ENCODE measurements at regions not wholly inside any gene's neighbourhood (a gene's known extent, or its start where the extent isn't known, plus 50 kb on each side); places are given as distances from the start of the nearest gene placed in this dataset.

DNA sequence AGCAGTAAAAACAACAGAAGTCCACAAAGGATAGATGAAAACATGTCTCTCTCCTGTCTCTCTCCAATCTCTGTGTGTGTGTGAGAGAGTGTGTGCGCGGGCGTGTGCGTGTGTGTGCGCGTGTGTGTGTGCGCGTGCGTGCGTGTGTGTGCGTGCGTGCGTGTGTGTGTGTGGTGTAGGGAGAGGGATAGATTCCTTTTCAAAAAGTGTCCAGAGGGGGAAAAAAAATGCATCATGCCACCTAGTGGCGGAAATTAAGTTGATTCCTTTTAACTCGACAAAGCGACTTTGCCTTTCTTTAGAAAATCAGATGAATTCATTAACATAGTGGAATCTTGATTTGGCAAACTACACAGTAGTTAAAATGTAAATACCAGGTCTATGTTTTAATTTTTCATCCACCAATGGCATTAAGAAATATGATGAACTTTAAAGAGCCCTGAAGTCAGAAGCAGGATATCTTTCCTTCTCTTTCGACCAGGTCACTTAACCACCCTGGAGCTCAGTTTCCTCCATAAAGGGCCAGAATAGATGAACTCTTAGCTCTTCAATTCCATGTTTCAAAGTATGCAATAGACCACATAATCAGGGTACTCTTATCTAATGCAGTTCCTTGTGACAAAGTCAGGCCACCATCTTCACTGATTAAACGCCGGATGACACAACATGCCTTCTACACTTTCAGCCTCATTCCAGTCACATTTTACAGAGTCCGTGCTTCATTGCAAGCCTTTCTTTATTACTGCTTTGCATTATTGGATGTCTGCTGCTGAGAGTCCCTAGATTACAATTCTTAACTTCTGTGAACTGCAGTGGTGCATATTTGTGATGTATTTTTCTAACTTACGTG is 162.8 kb downstream of the FBXO8 start:
- Mint-ChIP-seq H3K4me1 (peaks cover 0 to 5% (median 2%) of the 10 kb centered on the region in 4 donors), H3K36me3 (no peaks in the 10 kb centered on the region), H3K9me3 (peaks cover 0 to 2% (median 0%) of the 10 kb centered on the region in 7 donors), H3K4me3 (no peak overlapping the region), H3K27me3 (peaks cover 20% of the 10 kb centered on the region), H3K27ac (no peak overlapping the region)
- Histone ChIP-seq H3K9me3 (ENCODE audit: control insufficient read depth in 2 of 2, low read length in 2 of 2) (no peaks in the 10 kb centered on the region), H3K27me3 (ENCODE audit: control insufficient read depth, insufficient read depth, low read length) (peaks cover 7% of the 10 kb centered on the region), H3K27ac (ENCODE audit: insufficient read depth, low read length, poor library complexity, severe bottlenecking) (no peak overlapping the region), H3K36me3 (ENCODE audit: control insufficient read depth, insufficient read depth, low read length) (no peaks in the 10 kb centered on the region), H3K4me3 (ENCODE audit: low read depth, low read length) (no peak overlapping the region), H3K4me1 (ENCODE audit: control insufficient read depth, insufficient read depth, low read length, poor library complexity, severe bottlenecking) (no peaks in the 10 kb centered on the region)
- DNase-seq = peak in 1 of 3 donors; percentile 40
- no peak for ATAC-seq (ENCODE audit: low read depth in 2 of 2)

DNA sequence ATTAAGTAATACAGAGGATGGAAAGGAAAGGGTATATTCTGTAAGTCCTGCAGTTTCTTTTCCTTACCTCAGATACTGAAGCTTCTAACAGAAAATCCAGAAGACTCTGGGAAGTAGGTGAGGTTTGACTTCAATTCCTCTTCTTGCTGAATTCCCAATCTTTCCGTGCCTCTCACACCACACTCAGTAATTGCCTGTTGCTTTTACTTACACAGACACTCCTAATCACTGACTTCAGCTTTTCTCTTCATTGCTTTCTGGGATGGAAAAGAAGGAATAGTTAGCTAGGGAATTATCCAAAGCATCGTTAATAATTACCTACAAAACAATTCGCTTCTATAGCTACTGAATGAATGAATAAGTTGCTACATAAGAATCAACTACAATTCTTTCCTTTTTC is 163.6 kb downstream of the FBXO8 start:
- Histone ChIP-seq H3K27ac (ENCODE audit: insufficient read depth, low read length, poor library complexity, severe bottlenecking) (no peak overlapping the region), H3K27me3 (ENCODE audit: control insufficient read depth, insufficient read depth, low read length) (peaks cover 7% of the 10 kb centered on the region), H3K4me1 (ENCODE audit: control insufficient read depth, insufficient read depth, low read length, poor library complexity, severe bottlenecking) (no peaks in the 10 kb centered on the region), H3K9me3 (ENCODE audit: control insufficient read depth in 2 of 2, low read length in 2 of 2) (no peaks in the 10 kb centered on the region), H3K4me3 (ENCODE audit: low read depth, low read length) (no peak overlapping the region), H3K36me3 (ENCODE audit: control insufficient read depth, insufficient read depth, low read length) (no peaks in the 10 kb centered on the region)
- ATAC-seq (ENCODE audit: low read depth in 2 of 2) (no peak), DNase-seq (no peak)
- H3K27ac Mint-ChIP-seq = no peak overlapping the region
- H3K27me3 Mint-ChIP-seq = peaks cover 14% of the 10 kb centered on the region
- H3K36me3 Mint-ChIP-seq = no peaks in the 10 kb centered on the region
- H3K4me1 Mint-ChIP-seq = peaks cover 0 to 5% (median 2%) of the 10 kb centered on the region in 4 donors
- peaks cover 0 to 2% (median 0%) of the 10 kb centered on the region in 7 donors for H3K9me3 Mint-ChIP-seq
- H3K4me3 Mint-ChIP-seq = no peak overlapping the region

DNA sequence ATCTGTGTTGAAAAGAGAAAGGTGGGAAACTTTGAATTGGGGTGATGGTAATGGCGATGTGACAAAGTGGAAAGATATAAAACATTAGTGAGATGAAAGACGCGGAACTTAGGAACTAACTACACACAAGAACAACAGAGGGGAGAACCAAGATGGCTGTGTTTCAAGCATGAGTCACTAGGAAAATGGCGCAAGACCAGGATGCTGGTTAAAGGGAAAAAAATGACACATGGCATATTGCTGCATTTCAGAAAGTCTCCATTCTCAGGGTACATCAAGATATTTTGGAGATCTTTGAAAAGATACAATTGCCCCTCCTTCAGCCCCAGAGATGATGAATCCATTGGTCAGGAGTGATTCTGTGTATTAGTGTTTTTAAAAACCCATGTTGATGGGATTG is 164.4 kb downstream of the FBXO8 start:
- H3K27me3 Mint-ChIP-seq = peaks cover 12% of the 10 kb centered on the region
- H3K9me3 ChIP-seq (ENCODE audit: control insufficient read depth in 2 of 2, low read length in 2 of 2) = no peaks in the 10 kb centered on the region
- ATAC-seq (ENCODE audit: low read depth in 2 of 2) (no peak), DNase-seq (no peak)
- no peaks in the 10 kb centered on the region for H3K36me3 Mint-ChIP-seq
- H3K27ac ChIP-seq (ENCODE audit: insufficient read depth, low read length, poor library complexity, severe bottlenecking) = no peak overlapping the region
- no peak overlapping the region for H3K4me3 Mint-ChIP-seq
- peak overlapping the region in 1 of 3 donors; percentile 15 for H3K27ac Mint-ChIP-seq
- H3K4me3 ChIP-seq (ENCODE audit: low read depth, low read length) = no peak overlapping the region
- no peaks in the 10 kb centered on the region for H3K36me3 ChIP-seq (ENCODE audit: control insufficient read depth, insufficient read depth, low read length)
- H3K4me1 Mint-ChIP-seq = peaks cover 0 to 5% (median 2%) of the 10 kb centered on the region in 4 donors
- H3K27me3 ChIP-seq (ENCODE audit: control insufficient read depth, insufficient read depth, low read length) = peaks cover 7% of the 10 kb centered on the region
- no peaks in the 10 kb centered on the region for H3K4me1 ChIP-seq (ENCODE audit: control insufficient read depth, insufficient read depth, low read length, poor library complexity, severe bottlenecking)
- peaks cover 0 to 2% (median 0%) of the 10 kb centered on the region in 7 donors for H3K9me3 Mint-ChIP-seq

DNA sequence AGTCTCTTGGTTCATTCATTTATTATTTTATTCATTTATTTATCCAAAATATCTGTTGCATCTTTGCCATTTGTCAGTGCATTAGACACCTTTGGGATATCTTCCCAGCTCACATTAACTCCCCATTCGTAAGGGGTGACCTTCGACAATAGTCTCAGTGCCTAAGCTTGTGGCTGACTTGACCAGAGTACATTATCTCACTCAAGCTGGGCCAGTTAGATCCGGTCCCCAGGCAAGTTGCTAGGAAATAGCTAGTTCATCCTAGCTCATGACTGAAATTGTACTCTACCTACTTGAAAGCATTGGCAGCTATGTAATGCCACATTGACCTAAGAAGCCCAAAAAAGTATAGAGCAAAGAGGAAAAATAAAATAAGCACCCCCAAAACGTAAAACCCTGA is 165.3 kb downstream of the FBXO8 start:
- no peak overlapping the region for H3K4me3 ChIP-seq (ENCODE audit: low read depth, low read length)
- H3K9me3 Mint-ChIP-seq = peaks cover 0 to 2% (median 0%) of the 10 kb centered on the region in 7 donors
- no peaks in the 10 kb centered on the region for H3K4me1 ChIP-seq (ENCODE audit: control insufficient read depth, insufficient read depth, low read length, poor library complexity, severe bottlenecking)
- peaks cover 7% of the 10 kb centered on the region for H3K27me3 ChIP-seq (ENCODE audit: control insufficient read depth, insufficient read depth, low read length)
- H3K4me1 Mint-ChIP-seq = peaks cover 0 to 5% (median 2%) of the 10 kb centered on the region in 4 donors
- DNase-seq (no peak), ATAC-seq (ENCODE audit: low read depth in 2 of 2) (no peak)
- H3K27me3 Mint-ChIP-seq = peaks cover 12% of the 10 kb centered on the region
- H3K36me3 ChIP-seq (ENCODE audit: control insufficient read depth, insufficient read depth, low read length) = no peaks in the 10 kb centered on the region
- H3K4me3 Mint-ChIP-seq = no peak overlapping the region
- no peak overlapping the region for H3K27ac ChIP-seq (ENCODE audit: insufficient read depth, low read length, poor library complexity, severe bottlenecking)
- H3K36me3 Mint-ChIP-seq = no peaks in the 10 kb centered on the region
- H3K27ac Mint-ChIP-seq = no peak overlapping the region
- no peaks in the 10 kb centered on the region for H3K9me3 ChIP-seq (ENCODE audit: control insufficient read depth in 2 of 2, low read length in 2 of 2)

DNA sequence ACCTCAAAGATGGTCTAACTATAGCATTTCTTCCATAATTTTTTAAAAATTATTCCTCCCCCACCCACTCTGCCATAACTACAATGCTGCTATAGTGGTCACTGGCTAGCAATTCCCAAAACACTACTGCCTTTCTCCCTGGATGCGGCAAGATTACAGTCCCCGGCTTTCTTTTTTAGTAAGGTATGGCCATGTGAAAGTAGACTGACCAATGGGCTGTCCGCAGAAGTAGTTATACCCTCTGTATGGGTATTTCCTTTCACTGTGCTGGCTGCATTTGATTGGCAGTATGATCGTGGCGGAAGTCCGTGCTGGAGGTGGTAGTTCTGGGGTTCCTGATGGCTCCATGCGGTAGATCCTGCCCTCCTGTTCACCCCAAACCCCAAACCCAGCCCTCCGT is 166.0 kb downstream of the FBXO8 start:
- no peak overlapping the region for H3K4me3 Mint-ChIP-seq
- no peak for ATAC-seq (ENCODE audit: low read depth in 2 of 2)
- Histone ChIP-seq H3K4me1 (ENCODE audit: control insufficient read depth, insufficient read depth, low read length, poor library complexity, severe bottlenecking) (no peaks in the 10 kb centered on the region), H3K27ac (ENCODE audit: insufficient read depth, low read length, poor library complexity, severe bottlenecking) (no peak overlapping the region), H3K36me3 (ENCODE audit: control insufficient read depth, insufficient read depth, low read length) (no peaks in the 10 kb centered on the region), H3K9me3 (ENCODE audit: control insufficient read depth in 2 of 2, low read length in 2 of 2) (no peaks in the 10 kb centered on the region), H3K27me3 (ENCODE audit: control insufficient read depth, insufficient read depth, low read length) (peaks cover 7% of the 10 kb centered on the region), H3K4me3 (ENCODE audit: low read depth, low read length) (no peak overlapping the region)
- DNase-seq = no peak
- peaks cover 0 to 2% (median 0%) of the 10 kb centered on the region in 7 donors for H3K9me3 Mint-ChIP-seq
- no peak overlapping the region for H3K27ac Mint-ChIP-seq
- H3K27me3 Mint-ChIP-seq = peaks cover 12% of the 10 kb centered on the region
- no peaks in the 10 kb centered on the region for H3K36me3 Mint-ChIP-seq
- peaks cover 0 to 5% (median 2%) of the 10 kb centered on the region in 4 donors for H3K4me1 Mint-ChIP-seq

DNA sequence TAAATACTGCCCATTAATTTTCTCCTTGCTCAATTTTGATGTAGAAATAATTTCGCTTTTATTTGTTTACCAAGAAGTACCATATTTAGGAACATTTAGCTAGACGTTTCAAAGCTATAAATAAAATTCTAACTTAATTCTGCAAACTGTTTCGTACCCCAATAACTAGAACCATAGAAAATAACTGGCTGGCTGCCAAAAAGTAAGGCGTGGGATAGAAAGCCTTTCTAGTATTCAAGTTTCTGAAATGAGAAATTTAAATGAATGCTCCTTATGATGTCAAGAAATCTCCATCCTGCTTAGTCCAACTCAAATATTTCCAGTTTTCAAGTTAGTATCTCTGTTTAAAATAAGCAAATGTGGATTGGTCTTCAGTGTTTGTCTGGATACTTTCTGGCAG is 167.4 kb downstream of the FBXO8 start:
- H3K4me3 ChIP-seq (ENCODE audit: low read depth, low read length) = no peak overlapping the region
- no peak overlapping the region for H3K4me3 Mint-ChIP-seq
- no peaks in the 10 kb centered on the region for H3K9me3 ChIP-seq (ENCODE audit: control insufficient read depth in 2 of 2, low read length in 2 of 2)
- H3K9me3 Mint-ChIP-seq = peaks cover 0 to 2% (median 0%) of the 10 kb centered on the region in 7 donors
- DNase-seq (no peak), ATAC-seq (ENCODE audit: low read depth in 2 of 2) (no peak)
- H3K27ac Mint-ChIP-seq = no peak overlapping the region
- H3K4me1 ChIP-seq (ENCODE audit: control insufficient read depth, insufficient read depth, low read length, poor library complexity, severe bottlenecking) = no peaks in the 10 kb centered on the region
- H3K27ac ChIP-seq (ENCODE audit: insufficient read depth, low read length, poor library complexity, severe bottlenecking) = no peak overlapping the region
- H3K27me3 ChIP-seq (ENCODE audit: control insufficient read depth, insufficient read depth, low read length) = peaks cover 4% of the 10 kb centered on the region
- H3K36me3 ChIP-seq (ENCODE audit: control insufficient read depth, insufficient read depth, low read length) = no peaks in the 10 kb centered on the region
- H3K36me3 Mint-ChIP-seq = no peaks in the 10 kb centered on the region
- H3K27me3 Mint-ChIP-seq = peaks cover 12% of the 10 kb centered on the region
- peaks cover 0 to 5% (median 2%) of the 10 kb centered on the region in 4 donors for H3K4me1 Mint-ChIP-seq

DNA sequence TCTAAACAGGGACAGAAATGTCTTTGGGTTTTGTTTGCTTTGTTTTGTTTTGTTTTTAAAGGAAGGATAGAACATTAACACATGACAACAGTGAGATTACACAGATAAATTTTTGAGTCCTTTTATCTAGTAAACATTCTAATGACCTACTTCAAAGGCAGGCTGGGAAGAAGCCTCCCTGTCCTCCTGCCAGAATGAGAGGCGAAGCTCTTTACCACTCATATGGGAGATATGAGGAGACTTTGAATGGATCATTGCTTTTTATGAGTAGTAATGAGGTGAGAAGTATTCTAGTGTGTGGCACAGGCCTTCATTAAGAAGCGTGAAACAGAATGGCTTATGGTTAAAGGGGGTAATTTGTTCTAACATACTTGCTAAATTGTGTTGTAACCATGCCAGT is 172.0 kb downstream of the FBXO8 start:
- Mint-ChIP-seq H3K36me3 (no peaks in the 10 kb centered on the region), H3K4me1 (no peaks in the 10 kb centered on the region), H3K4me3 (no peak overlapping the region), H3K9me3 (peaks cover 0 to 1% (median 0%) of the 10 kb centered on the region in 7 donors), H3K27ac (no peak overlapping the region), H3K27me3 (peaks cover 18% of the 10 kb centered on the region)
- Histone ChIP-seq H3K9me3 (ENCODE audit: control insufficient read depth in 2 of 2, low read length in 2 of 2) (no peaks in the 10 kb centered on the region), H3K27me3 (ENCODE audit: control insufficient read depth, insufficient read depth, low read length) (peaks cover 2% of the 10 kb centered on the region), H3K4me1 (ENCODE audit: control insufficient read depth, insufficient read depth, low read length, poor library complexity, severe bottlenecking) (no peaks in the 10 kb centered on the region), H3K4me3 (ENCODE audit: low read depth, low read length) (no peak overlapping the region), H3K27ac (ENCODE audit: insufficient read depth, low read length, poor library complexity, severe bottlenecking) (no peak overlapping the region), H3K36me3 (ENCODE audit: control insufficient read depth, insufficient read depth, low read length) (no peaks in the 10 kb centered on the region)
- ATAC-seq (ENCODE audit: low read depth in 2 of 2) = no peak
- DNase-seq = no peak

DNA sequence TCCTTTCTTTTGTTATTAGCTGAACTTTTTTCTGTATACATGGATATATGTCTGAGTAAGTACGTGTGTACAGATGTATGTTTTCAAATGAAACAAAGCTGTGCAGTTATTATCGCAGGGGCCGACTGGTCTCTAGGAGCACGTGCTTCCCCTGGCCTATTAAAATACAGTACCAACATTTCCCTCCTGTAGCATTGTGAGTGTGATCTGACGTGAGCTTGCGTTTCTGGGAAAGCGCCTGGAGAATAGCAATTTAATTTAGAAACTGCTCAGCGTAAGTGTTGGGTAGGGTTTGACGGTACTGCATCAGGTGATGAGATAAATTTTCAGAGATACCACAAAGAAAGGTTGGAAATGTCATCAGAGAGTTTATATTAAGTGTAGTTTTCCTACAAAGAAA is 173.3 kb downstream of the FBXO8 start:
- no peak overlapping the region for H3K4me3 ChIP-seq (ENCODE audit: low read depth, low read length)
- H3K36me3 Mint-ChIP-seq = no peaks in the 10 kb centered on the region
- H3K4me3 Mint-ChIP-seq = no peak overlapping the region
- no peaks in the 10 kb centered on the region for H3K9me3 ChIP-seq (ENCODE audit: control insufficient read depth in 2 of 2, low read length in 2 of 2)
- H3K4me1 Mint-ChIP-seq = no peaks in the 10 kb centered on the region
- H3K9me3 Mint-ChIP-seq = peaks cover 0 to 1% (median 0%) of the 10 kb centered on the region in 7 donors
- no peak overlapping the region for H3K27ac ChIP-seq (ENCODE audit: insufficient read depth, low read length, poor library complexity, severe bottlenecking)
- no peaks in the 10 kb centered on the region for H3K36me3 ChIP-seq (ENCODE audit: control insufficient read depth, insufficient read depth, low read length)
- no peaks in the 10 kb centered on the region for H3K27me3 ChIP-seq (ENCODE audit: control insufficient read depth, insufficient read depth, low read length)
- no peak for DNase-seq
- ATAC-seq (ENCODE audit: low read depth in 2 of 2) = no peak
- no peaks in the 10 kb centered on the region for H3K4me1 ChIP-seq (ENCODE audit: control insufficient read depth, insufficient read depth, low read length, poor library complexity, severe bottlenecking)
- peaks cover 18% of the 10 kb centered on the region for H3K27me3 Mint-ChIP-seq
- H3K27ac Mint-ChIP-seq = no peak overlapping the region
